Anterior cingulate cortex (tissue), 58 donors: ENCODE measurements at regions not wholly inside any gene's neighbourhood (a gene's known extent, or its start where the extent isn't known, plus 50 kb on each side); places are given as distances from the start of the nearest gene placed in this dataset.

Experiments used
- DNase-seq, 58 donors: peaks; one replicate each; lab custom pipeline; 2025; lab: John Stamatoyannopoulos, UW

- no peak for DNase-seq
These were observed 85.8 kb downstream of the CD164 start for GRCh38 chr6:109296452-109296851.

- no peak for DNase-seq
These were observed 86.5 kb downstream of the CD164 start for GRCh38 chr6:109295774-109296156.

- no peak for DNase-seq
These were observed 87.0 kb downstream of the CD164 start for GRCh38 chr6:109295109-109295773.

GRCh38 chr6:109292983-109293586, 89.2 kb downstream of the CD164 start:
- DNase-seq = no peak

- DNase-seq = peak in 1 of 58 donors; percentile 8
These were observed 89.8 kb downstream of the CD164 start for GRCh38 chr6:109292420-109292819.

- DNase-seq = no peak
These were observed 90.4 kb downstream of the CD164 start for GRCh38 chr6:109291902-109292301.

- DNase-seq = no peak
These were observed 91.9 kb downstream of the CD164 start for GRCh38 chr6:109290143-109290931.

- no peak for DNase-seq
These were observed 96.9 kb downstream of the CD164 start for GRCh38 chr6:109285366-109285765.

GRCh38 chr6:109284675-109285074, 97.6 kb downstream of the CD164 start:
- DNase-seq = no peak

GRCh38 chr6:109282756-109283155, 99.5 kb downstream of the CD164 start:
- no peak for DNase-seq

- no peak for DNase-seq
These were observed 102.6 kb downstream of the CD164 start for GRCh38 chr6:109279628-109280027.

GRCh38 chr6:109271622-109272021, 110.6 kb downstream of the CD164 start:
- no peak for DNase-seq

GRCh38 chr6:109269953-109270517, 112.2 kb downstream of the CD164 start:
- DNase-seq = no peak

GRCh38 chr6:109269057-109269456, 113.2 kb downstream of the CD164 start:
- no peak for DNase-seq

GRCh38 chr6:109265530-109265929, 116.7 kb downstream of the CD164 start:
- DNase-seq = no peak

- DNase-seq = no peak
These were observed 118.2 kb downstream of the CD164 start for GRCh38 chr6:109263873-109264700.

GRCh38 chr6:109262261-109262660, 120.0 kb downstream of the CD164 start:
- DNase-seq = no peak

- DNase-seq = no peak
These were observed 120.5 kb downstream of the CD164 start for GRCh38 chr6:109261811-109262210.

GRCh38 chr6:109260701-109261100, 121.6 kb downstream of the CD164 start:
- DNase-seq = no peak

GRCh38 chr6:109260126-109260525, 122.1 kb downstream of the CD164 start:
- DNase-seq = no peak
